ENCODE measurements at regions not wholly inside any gene's neighbourhood (a gene's known extent, or its start where the extent isn't known, plus 50 kb on each side); places are given as distances from the start of the nearest gene placed in this dataset.

DNA sequence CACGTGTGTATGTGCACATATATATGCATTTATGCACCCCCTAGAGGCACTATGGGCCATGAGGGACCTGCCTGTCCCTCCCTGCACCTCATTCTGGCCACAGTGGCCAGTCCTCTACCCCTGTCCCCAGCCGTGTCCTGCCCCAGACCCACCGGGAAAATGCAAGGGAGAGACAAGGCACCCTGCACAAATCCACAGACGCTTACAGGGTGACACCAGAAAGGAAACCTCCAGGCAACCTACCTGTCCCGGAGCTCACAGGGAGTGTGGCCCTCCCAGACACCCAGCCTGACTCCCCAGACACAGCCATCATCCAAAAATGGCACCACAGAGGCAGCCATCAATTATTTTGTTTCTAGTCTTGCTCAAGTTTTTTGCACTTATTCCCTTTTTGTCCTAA is 440.4 kb downstream of the SOX9 start:
- H3K27me3 ChIP-seq (ENCODE audit: control insufficient read depth in 2 of 2, insufficient read depth in 2 of 2, low read length in 2 of 2) = no peaks in the 10 kb centered on the region
- peaks cover 19 to 24% of the 10 kb centered on the region in 2 donors for H3K4me1 ChIP-seq (ENCODE audit: control insufficient read depth in 2 of 2, insufficient read depth in 2 of 2, low read length in 2 of 2)
- H3K27ac ChIP-seq (ENCODE audit: low read depth in 2 of 2, low read length in 2 of 2) = peak overlapping the region; percentile 53 to 74
- H3K4me3 ChIP-seq (ENCODE audit: low read length in 2 of 2) = peak overlapping the region in 1 of 2 donors; percentile 26
- peak overlapping the region; percentile 26 to 56 for H3K9ac ChIP-seq (ENCODE audit: low read depth in 1 of 2, low read length in 2 of 2)
- H3K36me3 ChIP-seq (ENCODE audit: control insufficient read depth in 2 of 2, insufficient read depth in 2 of 2, low read length in 2 of 2) = peaks cover 0 to 2% of the 10 kb centered on the region in 2 donors
- H3K9me3 ChIP-seq (ENCODE audit: control insufficient read depth in 2 of 2, low read length in 2 of 2) = no peaks in the 10 kb centered on the region

GRCh38 chr17:72561680-72562079 is 440.9 kb downstream of the SOX9 start:
- Histone ChIP-seq H3K9ac (ENCODE audit: low read depth in 1 of 2, low read length in 2 of 2) (no peak overlapping the region), H3K27ac (ENCODE audit: low read depth in 2 of 2, low read length in 2 of 2) (no peak overlapping the region), H3K9me3 (ENCODE audit: control insufficient read depth in 2 of 2, low read length in 2 of 2) (no peaks in the 10 kb centered on the region), H3K4me3 (ENCODE audit: low read length in 2 of 2) (no peak overlapping the region), H3K27me3 (ENCODE audit: control insufficient read depth in 2 of 2, insufficient read depth in 2 of 2, low read length in 2 of 2) (no peaks in the 10 kb centered on the region), H3K4me1 (ENCODE audit: control insufficient read depth in 2 of 2, insufficient read depth in 2 of 2, low read length in 2 of 2) (peaks cover 19 to 24% of the 10 kb centered on the region in 2 donors), H3K36me3 (ENCODE audit: control insufficient read depth in 2 of 2, insufficient read depth in 2 of 2, low read length in 2 of 2) (peaks cover 0 to 2% of the 10 kb centered on the region in 2 donors)

GRCh38 chr17:72562615-72563188 is 441.9 kb downstream of the SOX9 start:
- Histone ChIP-seq H3K4me3 (ENCODE audit: low read length in 2 of 2) (no peak overlapping the region), H3K9ac (ENCODE audit: low read depth in 1 of 2, low read length in 2 of 2) (peak overlapping the region in 1 of 2 donors; percentile 12), H3K9me3 (ENCODE audit: control insufficient read depth in 2 of 2, low read length in 2 of 2) (no peaks in the 10 kb centered on the region), H3K36me3 (ENCODE audit: control insufficient read depth in 2 of 2, insufficient read depth in 2 of 2, low read length in 2 of 2) (peaks cover 0 to 2% of the 10 kb centered on the region in 2 donors), H3K4me1 (ENCODE audit: control insufficient read depth in 2 of 2, insufficient read depth in 2 of 2, low read length in 2 of 2) (peaks cover 19 to 26% of the 10 kb centered on the region in 2 donors), H3K27ac (ENCODE audit: low read depth in 2 of 2, low read length in 2 of 2) (no peak overlapping the region), H3K27me3 (ENCODE audit: control insufficient read depth in 2 of 2, insufficient read depth in 2 of 2, low read length in 2 of 2) (no peaks in the 10 kb centered on the region)

DNA sequence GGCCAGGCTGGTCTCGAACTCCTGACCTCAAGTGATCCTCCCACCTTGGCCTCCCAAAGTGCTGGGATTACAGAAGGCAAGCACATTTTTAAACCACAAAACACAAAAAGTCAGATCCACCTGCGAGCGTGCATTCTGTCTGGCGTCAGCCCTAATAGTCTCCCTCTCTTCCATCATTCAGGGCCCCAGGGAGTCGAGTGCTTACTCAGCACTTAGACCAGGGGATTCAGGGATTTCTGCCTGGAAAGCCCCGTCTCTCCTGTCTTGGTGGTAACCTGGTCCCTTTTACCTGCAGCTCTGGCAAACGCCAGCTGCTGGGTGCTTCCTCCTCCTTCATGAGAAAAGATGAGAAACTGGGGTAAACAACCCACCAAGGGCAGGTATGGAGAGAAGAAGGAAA is 443.1 kb downstream of the SOX9 start:
- H3K9me3 ChIP-seq (ENCODE audit: control insufficient read depth in 2 of 2, low read length in 2 of 2) = no peaks in the 10 kb centered on the region
- no peak overlapping the region for H3K4me3 ChIP-seq (ENCODE audit: low read length in 2 of 2)
- no peak overlapping the region for H3K27ac ChIP-seq (ENCODE audit: low read depth in 2 of 2, low read length in 2 of 2)
- peaks cover 26 to 31% of the 10 kb centered on the region in 2 donors for H3K4me1 ChIP-seq (ENCODE audit: control insufficient read depth in 2 of 2, insufficient read depth in 2 of 2, low read length in 2 of 2)
- no peak overlapping the region for H3K9ac ChIP-seq (ENCODE audit: low read depth in 1 of 2, low read length in 2 of 2)
- no peaks in the 10 kb centered on the region for H3K27me3 ChIP-seq (ENCODE audit: control insufficient read depth in 2 of 2, insufficient read depth in 2 of 2, low read length in 2 of 2)
- peaks cover 0 to 2% of the 10 kb centered on the region in 2 donors for H3K36me3 ChIP-seq (ENCODE audit: control insufficient read depth in 2 of 2, insufficient read depth in 2 of 2, low read length in 2 of 2)

- no peak overlapping the region for H3K9ac ChIP-seq (ENCODE audit: low read depth in 1 of 2, low read length in 2 of 2)
- H3K27me3 ChIP-seq (ENCODE audit: control insufficient read depth in 2 of 2, insufficient read depth in 2 of 2, low read length in 2 of 2) = no peaks in the 10 kb centered on the region
- H3K27ac ChIP-seq (ENCODE audit: low read depth in 2 of 2, low read length in 2 of 2) = no peak overlapping the region
- no peak overlapping the region for H3K4me3 ChIP-seq (ENCODE audit: low read length in 2 of 2)
- peaks cover 0 to 2% of the 10 kb centered on the region in 2 donors for H3K36me3 ChIP-seq (ENCODE audit: control insufficient read depth in 2 of 2, insufficient read depth in 2 of 2, low read length in 2 of 2)
- H3K9me3 ChIP-seq (ENCODE audit: control insufficient read depth in 2 of 2, low read length in 2 of 2) = no peaks in the 10 kb centered on the region
- peaks cover 28 to 39% of the 10 kb centered on the region in 2 donors for H3K4me1 ChIP-seq (ENCODE audit: control insufficient read depth in 2 of 2, insufficient read depth in 2 of 2, low read length in 2 of 2)
Observed at GRCh38 chr17:72565006-72565405, 444.2 kb downstream of the SOX9 start.

DNA sequence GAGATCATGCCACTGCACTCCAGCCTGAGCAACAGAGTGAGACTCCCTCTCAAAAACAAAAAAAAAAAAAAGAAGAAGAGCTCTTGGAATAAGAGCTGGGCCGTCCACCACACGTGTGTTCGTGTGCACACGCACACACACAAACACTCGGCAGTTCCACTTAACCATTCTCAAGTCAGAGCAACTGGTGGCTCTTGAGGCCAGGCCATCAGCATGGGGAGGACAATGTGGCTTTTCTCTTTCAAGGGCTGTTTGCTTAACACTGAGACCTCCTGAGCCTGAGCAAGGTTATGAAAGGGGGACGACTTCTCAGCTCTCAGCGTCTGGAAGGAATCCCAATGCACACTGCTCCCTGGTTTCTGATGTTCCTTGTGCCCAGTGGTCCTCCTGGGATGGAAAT is 444.9 kb downstream of the SOX9 start:
- Histone ChIP-seq H3K27me3 (ENCODE audit: control insufficient read depth in 2 of 2, insufficient read depth in 2 of 2, low read length in 2 of 2) (no peaks in the 10 kb centered on the region), H3K36me3 (ENCODE audit: control insufficient read depth in 2 of 2, insufficient read depth in 2 of 2, low read length in 2 of 2) (peaks cover 0 to 2% of the 10 kb centered on the region in 2 donors), H3K9me3 (ENCODE audit: control insufficient read depth in 2 of 2, low read length in 2 of 2) (no peaks in the 10 kb centered on the region), H3K4me3 (ENCODE audit: low read length in 2 of 2) (no peak overlapping the region), H3K27ac (ENCODE audit: low read depth in 2 of 2, low read length in 2 of 2) (no peak overlapping the region), H3K9ac (ENCODE audit: low read depth in 1 of 2, low read length in 2 of 2) (no peak overlapping the region), H3K4me1 (ENCODE audit: control insufficient read depth in 2 of 2, insufficient read depth in 2 of 2, low read length in 2 of 2) (peaks cover 21 to 34% of the 10 kb centered on the region in 2 donors)

GRCh38 chr17:72566671-72567484 is 446.1 kb downstream of the SOX9 start:
- Histone ChIP-seq H3K9me3 (ENCODE audit: control insufficient read depth in 2 of 2, low read length in 2 of 2) (no peaks in the 10 kb centered on the region), H3K4me3 (ENCODE audit: low read length in 2 of 2) (no peak overlapping the region), H3K27ac (ENCODE audit: low read depth in 2 of 2, low read length in 2 of 2) (no peak overlapping the region), H3K4me1 (ENCODE audit: control insufficient read depth in 2 of 2, insufficient read depth in 2 of 2, low read length in 2 of 2) (peaks cover 15 to 25% of the 10 kb centered on the region in 2 donors), H3K9ac (ENCODE audit: low read depth in 1 of 2, low read length in 2 of 2) (no peak overlapping the region), H3K27me3 (ENCODE audit: control insufficient read depth in 2 of 2, insufficient read depth in 2 of 2, low read length in 2 of 2) (no peaks in the 10 kb centered on the region), H3K36me3 (ENCODE audit: control insufficient read depth in 2 of 2, insufficient read depth in 2 of 2, low read length in 2 of 2) (peaks cover 0 to 2% of the 10 kb centered on the region in 2 donors)

DNA sequence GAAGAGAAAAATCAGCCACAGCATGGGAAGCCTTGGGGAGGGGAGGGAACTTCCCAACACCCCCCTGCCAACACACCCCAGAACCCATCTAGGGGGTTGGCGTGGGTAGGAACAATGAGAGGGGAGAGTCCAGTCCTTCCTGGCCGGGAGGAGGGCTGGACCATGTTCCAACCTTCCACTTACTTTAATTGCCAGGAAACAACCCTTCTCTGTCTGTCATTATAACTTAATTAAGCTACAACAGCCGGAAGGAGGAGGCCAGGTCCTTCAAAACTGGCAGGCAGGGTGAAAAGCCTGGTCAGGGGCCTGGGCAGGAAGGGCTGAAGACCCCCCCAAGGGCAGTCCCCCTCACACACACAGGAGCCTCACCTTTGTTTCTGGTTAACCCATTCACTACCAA is 447.0 kb downstream of the SOX9 start:
- Histone ChIP-seq H3K27me3 (ENCODE audit: control insufficient read depth in 2 of 2, insufficient read depth in 2 of 2, low read length in 2 of 2) (no peaks in the 10 kb centered on the region), H3K9ac (ENCODE audit: low read depth in 1 of 2, low read length in 2 of 2) (no peak overlapping the region), H3K36me3 (ENCODE audit: control insufficient read depth in 2 of 2, insufficient read depth in 2 of 2, low read length in 2 of 2) (peaks cover 0 to 5% of the 10 kb centered on the region in 2 donors), H3K4me3 (ENCODE audit: low read length in 2 of 2) (no peak overlapping the region), H3K27ac (ENCODE audit: low read depth in 2 of 2, low read length in 2 of 2) (peak overlapping the region in 1 of 2 donors; percentile 9), H3K4me1 (ENCODE audit: control insufficient read depth in 2 of 2, insufficient read depth in 2 of 2, low read length in 2 of 2) (peaks cover 11 to 22% of the 10 kb centered on the region in 2 donors), H3K9me3 (ENCODE audit: control insufficient read depth in 2 of 2, low read length in 2 of 2) (no peaks in the 10 kb centered on the region)

- no peak overlapping the region for H3K4me3 ChIP-seq (ENCODE audit: low read length in 2 of 2)
- no peaks in the 10 kb centered on the region for H3K9me3 ChIP-seq (ENCODE audit: control insufficient read depth in 2 of 2, low read length in 2 of 2)
- H3K27ac ChIP-seq (ENCODE audit: low read depth in 2 of 2, low read length in 2 of 2) = no peak overlapping the region
- peaks cover 0 to 5% of the 10 kb centered on the region in 2 donors for H3K36me3 ChIP-seq (ENCODE audit: control insufficient read depth in 2 of 2, insufficient read depth in 2 of 2, low read length in 2 of 2)
- no peak overlapping the region for H3K9ac ChIP-seq (ENCODE audit: low read depth in 1 of 2, low read length in 2 of 2)
- peaks cover 10 to 19% of the 10 kb centered on the region in 2 donors for H3K4me1 ChIP-seq (ENCODE audit: control insufficient read depth in 2 of 2, insufficient read depth in 2 of 2, low read length in 2 of 2)
- no peaks in the 10 kb centered on the region for H3K27me3 ChIP-seq (ENCODE audit: control insufficient read depth in 2 of 2, insufficient read depth in 2 of 2, low read length in 2 of 2)
Observed at GRCh38 chr17:72569148-72569946, 448.5 kb downstream of the SOX9 start.

Data from mucosa of rectum (tissue), 2 donors.